ENCODE measurements at regions not wholly inside any gene's neighbourhood (a gene's known extent, or its start where the extent isn't known, plus 50 kb on each side); places are given as distances from the start of the nearest gene placed in this dataset.

DNA sequence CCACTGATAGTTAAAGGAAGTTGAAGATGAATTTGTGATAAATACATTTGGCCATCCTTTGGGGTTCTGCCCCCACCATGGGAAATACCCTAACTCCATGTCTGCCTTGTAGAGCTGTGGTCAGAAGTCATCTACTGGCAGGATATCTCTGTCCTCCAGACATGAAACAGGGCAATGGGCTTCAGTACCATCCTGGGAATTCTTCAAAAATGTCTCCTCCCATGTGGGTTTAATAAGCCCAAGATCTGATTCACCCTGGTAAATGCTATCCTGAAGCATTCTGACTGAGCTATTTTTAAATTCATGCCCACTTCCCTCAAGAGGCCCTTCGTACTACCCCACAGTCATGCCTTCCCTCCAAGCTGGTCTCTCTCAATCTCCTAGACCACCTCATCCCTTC, 113.7 kb upstream of the SLC25A36 start:
- WGBS, 2 donors: 83 to 100% methylated on average over 1 of the region's 1 CpG
- Histone ChIP-seq H3K4me1 (no peaks in the 10 kb centered on the region), H3K27me3 (peaks cover 0 to 5% (median 0%) of the 10 kb centered on the region in 4 donors), H3K27ac (no peak overlapping the region), H3K9me3 (no peaks in the 10 kb centered on the region), H3K4me3 (no peak overlapping the region), H3K36me3 (no peaks in the 10 kb centered on the region)
- intact Hi-C loops (cut with DNase I): no loop called here
- DNase-seq: no peak
- TF ChIP-seq, protein P1, sequence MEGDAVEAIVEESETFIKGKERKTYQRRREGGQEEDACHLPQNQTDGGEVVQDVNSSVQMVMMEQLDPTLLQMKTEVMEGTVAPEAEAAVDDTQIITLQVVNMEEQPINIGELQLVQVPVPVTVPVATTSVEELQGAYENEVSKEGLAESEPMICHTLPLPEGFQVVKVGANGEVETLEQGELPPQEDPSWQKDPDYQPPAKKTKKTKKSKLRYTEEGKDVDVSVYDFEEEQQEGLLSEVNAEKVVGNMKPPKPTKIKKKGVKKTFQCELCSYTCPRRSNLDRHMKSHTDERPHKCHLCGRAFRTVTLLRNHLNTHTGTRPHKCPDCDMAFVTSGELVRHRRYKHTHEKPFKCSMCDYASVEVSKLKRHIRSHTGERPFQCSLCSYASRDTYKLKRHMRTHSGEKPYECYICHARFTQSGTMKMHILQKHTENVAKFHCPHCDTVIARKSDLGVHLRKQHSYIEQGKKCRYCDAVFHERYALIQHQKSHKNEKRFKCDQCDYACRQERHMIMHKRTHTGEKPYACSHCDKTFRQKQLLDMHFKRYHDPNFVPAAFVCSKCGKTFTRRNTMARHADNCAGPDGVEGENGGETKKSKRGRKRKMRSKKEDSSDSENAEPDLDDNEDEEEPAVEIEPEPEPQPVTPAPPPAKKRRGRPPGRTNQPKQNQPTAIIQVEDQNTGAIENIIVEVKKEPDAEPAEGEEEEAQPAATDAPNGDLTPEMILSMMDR (IDR thresholded peaks at IDR 0.05): no peak
- TF ChIP-seq POLR2A (IDR thresholded peaks at IDR 0.05): no peak

DNA sequence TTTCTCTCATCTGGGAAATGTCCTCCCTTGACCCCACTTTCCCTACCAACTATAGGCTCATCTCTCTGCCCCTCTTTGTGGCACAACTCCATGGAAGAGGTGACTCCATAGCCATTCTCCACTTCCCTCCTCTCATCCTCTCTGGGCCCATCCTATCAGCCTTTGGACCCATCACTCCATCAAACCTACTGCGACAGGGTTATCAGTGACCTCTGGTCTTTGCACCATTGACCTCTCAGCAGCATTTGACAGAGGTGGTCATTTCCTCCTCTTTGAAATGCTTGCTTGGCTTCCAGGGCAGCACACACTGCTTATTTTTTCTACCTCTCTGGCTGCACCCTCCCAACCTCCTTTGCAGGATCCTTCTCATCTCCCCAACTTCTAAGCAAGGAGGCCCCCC, 113.1 kb upstream of the SLC25A36 start:
- H3K4me1 ChIP-seq: no peaks in the 10 kb centered on the region
- H3K36me3 ChIP-seq: no peaks in the 10 kb centered on the region
- peaks cover 0 to 5% (median 0%) of the 10 kb centered on the region in 4 donors for H3K27me3 ChIP-seq
- no peaks in the 10 kb centered on the region for H3K9me3 ChIP-seq
- no peak overlapping the region for H3K4me3 ChIP-seq
- intact Hi-C loops (cut with DNase I): no loop called here
- no peak overlapping the region for H3K27ac ChIP-seq
- 38 to 46% methylated on average over 1 of the region's 1 CpG for WGBS, 2 donors
- no peak for DNase-seq
- TF ChIP-seq POLR2A (IDR thresholded peaks at IDR 0.05): no peak
- TF ChIP-seq, protein P1 (IDR thresholded peaks at IDR 0.05): no peak

- H3K36me3 ChIP-seq: no peaks in the 10 kb centered on the region
- DNase-seq: no peak
- H3K27me3 ChIP-seq: peaks cover 0 to 5% (median 0%) of the 10 kb centered on the region in 4 donors
- intact Hi-C loops (cut with DNase I): no loop called here
- no peak overlapping the region for H3K4me3 ChIP-seq
- H3K27ac ChIP-seq: no peak overlapping the region
- no peaks in the 10 kb centered on the region for H3K4me1 ChIP-seq
- TF ChIP-seq, protein P1 (IDR thresholded peaks at IDR 0.05): no peak
- 86 to 90% methylated on average over 1 of the region's 1 CpG for WGBS, 2 donors
- H3K9me3 ChIP-seq: no peaks in the 10 kb centered on the region
Measured at GRCh38 chr3:140829796-140830195, 111.8 kb upstream of the SLC25A36 start.

DNA sequence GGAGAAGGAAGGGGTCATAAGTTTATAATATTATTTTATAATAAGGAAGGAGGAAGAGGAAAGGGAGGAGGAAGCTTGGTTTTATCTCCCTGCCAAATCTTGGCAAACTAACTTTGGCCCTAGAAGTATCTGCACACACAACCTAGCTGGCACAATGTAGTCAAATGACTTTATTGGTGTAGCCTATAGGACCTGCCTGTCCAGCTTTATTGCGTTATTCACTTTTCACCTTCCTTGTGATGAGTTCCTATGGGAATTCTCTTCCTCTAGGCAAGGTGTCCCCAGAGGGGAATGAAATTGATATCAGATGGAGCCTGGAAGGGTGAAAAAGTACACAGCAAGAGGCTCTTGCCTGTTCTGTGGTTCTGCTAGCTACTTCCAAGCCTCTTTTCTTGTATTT, 111.2 kb upstream of the SLC25A36 start:
- Histone ChIP-seq H3K4me3 (no peak overlapping the region), H3K4me1 (no peaks in the 10 kb centered on the region), H3K36me3 (no peaks in the 10 kb centered on the region), H3K27me3 (peaks cover 0 to 5% (median 0%) of the 10 kb centered on the region in 4 donors), H3K9me3 (no peaks in the 10 kb centered on the region), H3K27ac (no peak overlapping the region)
- no peak for TF ChIP-seq POLR2A (IDR thresholded peaks at IDR 0.05)
- TF ChIP-seq, protein P1 (IDR thresholded peaks at IDR 0.05): no peak
- no peak for DNase-seq
- intact Hi-C loops (cut with DNase I): no loop called here
- WGBS, 2 donors: 42 to 100% methylated on average over 1 of the region's 1 CpG

DNA sequence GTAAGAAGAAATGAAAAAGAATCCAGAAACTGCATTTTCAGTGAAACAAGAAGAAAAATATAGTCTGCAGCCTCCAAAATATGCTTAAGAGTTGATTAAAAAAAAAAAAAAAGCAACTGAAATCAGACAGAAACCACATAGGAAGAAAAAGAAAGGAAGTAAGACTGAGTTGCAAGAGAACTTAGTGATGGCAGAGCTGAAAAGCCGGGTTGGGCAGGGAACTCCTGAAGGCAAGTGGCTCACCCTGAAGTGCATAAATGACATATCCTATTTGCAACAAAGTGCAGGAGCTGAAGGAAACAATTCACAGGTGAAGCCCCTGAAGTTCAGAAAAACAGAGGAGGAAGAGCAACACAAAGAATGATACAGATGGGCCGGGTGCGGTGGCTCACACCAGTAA, 108.8 kb upstream of the SLC25A36 start:
- intact Hi-C loops (cut with DNase I): no loop called here
- no peak overlapping the region for H3K4me3 ChIP-seq
- H3K36me3 ChIP-seq: no peaks in the 10 kb centered on the region
- no peaks in the 10 kb centered on the region for H3K9me3 ChIP-seq
- H3K4me1 ChIP-seq: no peaks in the 10 kb centered on the region
- TF ChIP-seq, protein P1 (IDR thresholded peaks at IDR 0.05): no peak
- no peak for TF ChIP-seq POLR2A (IDR thresholded peaks at IDR 0.05)
- DNase-seq: no peak
- H3K27me3 ChIP-seq: peaks cover 0 to 5% (median 0%) of the 10 kb centered on the region in 4 donors
- no peak overlapping the region for H3K27ac ChIP-seq
- 50 to 69% methylated on average over 1 to 3 of the region's 3 CpGs for WGBS, 2 donors

All from esophagus squamous epithelium (tissue), 5 donors.